Bronchial epithelial cell (primary cell): ENCODE measurements at regions not wholly inside any gene's neighbourhood (a gene's known extent, or its start where the extent isn't known, plus 50 kb on each side); places are given as distances from the start of the nearest gene placed in this dataset.
"Not testable (repeated sequence)": the region's sequence is repeated elsewhere in the genome, so short reads cannot be mapped to it uniquely, and the experiment has no call there.

Source experiments
- DNase-seq: peaks from one replicate; pipeline ENCODE4 v3.0.0-alpha.2; 2010; ENCODE audit warnings: low read depth
- FAIRE-seq: peaks from 2 replicates; lab custom pipeline; 2011; peaks lifted over from hg19 to GRCh38; lab: Jason Lieb, UNC
- H3K27me3 ChIP-seq: 2 replicates; pipeline ENCODE4 v1.5.1; 2011; ENCODE audit warnings: low read length; ENCODE audit not compliant: control insufficient read depth, insufficient read depth
- H3K36me3 ChIP-seq: 2 replicates; pipeline ENCODE4 v1.5.1; 2011; ENCODE audit warnings: low read length; ENCODE audit not compliant: control insufficient read depth, insufficient read depth
- H3K4me3 ChIP-seq: 2 replicates; pipeline ENCODE4 v1.5.1; 2011; ENCODE audit warnings: mild to moderate bottlenecking, low read depth, low read length, control low read depth
- CTCF ChIP-seq: IDR thresholded peaks from 2 replicates; pipeline ENCODE4 v1.5.1; 2011; ENCODE audit warnings: mild to moderate bottlenecking, moderate library complexity, low read length, control low read depth, inconsistent platforms; ENCODE audit not compliant: insufficient read depth, severe bottlenecking

DNA sequence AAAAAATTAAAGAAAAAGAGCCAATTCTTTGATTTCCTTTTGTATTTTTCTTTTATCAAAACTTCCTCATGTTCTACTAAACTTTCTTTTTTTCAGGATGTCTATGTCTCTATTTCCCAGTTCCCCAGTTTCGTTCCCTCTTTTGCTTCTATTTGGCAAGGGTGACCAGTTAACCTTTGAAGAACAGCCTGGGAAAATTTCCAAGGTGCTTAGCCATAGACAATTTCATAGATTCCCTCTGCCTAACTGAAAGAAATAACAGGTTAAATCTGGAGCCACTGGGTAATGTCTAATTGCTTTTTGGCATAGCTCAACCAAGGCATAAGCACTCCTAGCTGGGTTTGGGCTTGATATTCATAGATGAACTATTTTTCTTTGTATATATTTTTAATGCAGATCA, 272.3 kb downstream of the ADGRL2 start:
- DNase-seq (no peak), FAIRE-seq (no peak)
- Histone ChIP-seq H3K27me3 (no peaks in the 10 kb centered on the region), H3K4me3 (no peak overlapping the region), H3K36me3 (no peaks in the 10 kb centered on the region)
- no peak for TF ChIP-seq CTCF

GRCh38 chr1:82065916-82066315, 265.2 kb downstream of the ADGRL2 start:
- FAIRE-seq (no peak), DNase-seq (no peak)
- Histone ChIP-seq H3K27me3 (no peaks in the 10 kb centered on the region), H3K36me3 (no peaks in the 10 kb centered on the region), H3K4me3 (no peak overlapping the region)
- no peak for TF ChIP-seq CTCF

- FAIRE-seq (no peak), DNase-seq (peak; percentile 70)
- TF ChIP-seq CTCF, result no peak
- H3K27me3 ChIP-seq, result no peaks in the 10 kb centered on the region
- H3K36me3 ChIP-seq, result no peaks in the 10 kb centered on the region
- H3K4me3 ChIP-seq, result no peak overlapping the region
Observed at GRCh38 chr1:82064691-82065090, 264.0 kb downstream of the ADGRL2 start.

GRCh38 chr1:82062206-82062605, 261.5 kb downstream of the ADGRL2 start:
- H3K36me3 ChIP-seq, result no peaks in the 10 kb centered on the region
- H3K27me3 ChIP-seq, result no peaks in the 10 kb centered on the region
- no peak overlapping the region for H3K4me3 ChIP-seq
- no peak for FAIRE-seq
- TF ChIP-seq CTCF, result no peak
- no peak for DNase-seq

- no peak for FAIRE-seq
- no peak for TF ChIP-seq CTCF
- no peak overlapping the region for H3K4me3 ChIP-seq
- peak; percentile 61 for DNase-seq
- H3K27me3 ChIP-seq, result no peaks in the 10 kb centered on the region
- H3K36me3 ChIP-seq, result no peaks in the 10 kb centered on the region
Observed at GRCh38 chr1:82059959-82060358, 259.2 kb downstream of the ADGRL2 start.

- no peak for TF ChIP-seq CTCF
- DNase-seq (no peak), FAIRE-seq (no peak)
- Histone ChIP-seq H3K36me3 (no peaks in the 10 kb centered on the region), H3K27me3 (no peaks in the 10 kb centered on the region), H3K4me3 (no peak overlapping the region)
Observed at GRCh38 chr1:82057011-82057410, 256.3 kb downstream of the ADGRL2 start.

DNA sequence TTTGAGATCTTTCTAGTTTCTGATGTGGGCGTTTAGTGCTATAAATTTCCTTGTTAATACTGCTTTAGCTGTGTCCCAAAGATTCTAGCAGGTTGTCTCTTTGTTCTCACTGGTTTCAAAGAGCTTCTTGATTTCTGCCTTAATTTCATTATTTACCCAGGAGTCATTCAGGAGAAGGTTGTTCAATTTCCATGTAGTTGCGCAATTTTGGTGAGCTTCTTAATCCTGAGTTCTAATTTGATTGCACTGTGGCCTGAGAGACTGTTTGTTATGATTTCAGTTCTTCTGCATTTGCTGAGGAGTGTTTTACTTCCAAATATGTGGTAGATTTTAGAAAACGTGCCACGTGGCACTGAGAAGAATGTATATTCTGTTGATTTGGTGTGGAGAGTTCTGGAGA, 254.6 kb downstream of the ADGRL2 start:
- H3K36me3 ChIP-seq, H3K27me3 ChIP-seq, FAIRE-seq, H3K4me3 ChIP-seq, DNase-seq: not testable (repeated sequence)
